Stomach (tissue), 8 donors: ENCODE measurements at regions not wholly inside any gene's neighbourhood (a gene's known extent, or its start where the extent isn't known, plus 50 kb on each side); places are given as distances from the start of the nearest gene placed in this dataset.
A peak's percentile ranks its signal among the peaks of the same experiment; 100 is the strongest.

Experiments
- DNase-seq, 2 donors: peaks; one replicate each; pipeline versions ENCODE4 v3.0.0 to v3.0.0-alpha.2; 2013 to 2019
- H3K27ac ChIP-seq, 5 donors: fragments of 200-600 bp in 4 of 5; sonication (generic) in 4 of 5; one replicate each; pipeline ENCODE4 v1.5.1; 2013 to 2019; ENCODE audit warnings: mild to moderate bottlenecking in 1 of 5, moderate library complexity in 1 of 5
- H3K27me3 ChIP-seq, 3 donors: fragments of 200-600 bp; sonication (generic); one replicate each; pipeline ENCODE4 v1.5.1; 2017 to 2019; ENCODE audit warnings: mixed run types in 1 of 3
- H3K36me3 ChIP-seq, 4 donors: fragments of 200-600 bp; sonication (generic); 1 replicate in 3 of 4; 2 replicates in 1 of 4; pipeline ENCODE4 v1.5.1; 2016 to 2019
- H3K4me1 ChIP-seq, 4 donors: fragments of 200-600 bp; sonication (generic); one replicate each; pipeline ENCODE4 v1.5.1; 2016 to 2019
- H3K4me3 ChIP-seq, 4 donors: fragments of 200-600 bp; sonication (generic) in 3 of 4; one replicate each; pipeline ENCODE4 v1.5.1; 2016 to 2019; ENCODE audit warnings: mild to moderate bottlenecking in 1 of 4
- H3K9me3 ChIP-seq, 4 donors: fragments of 200-600 bp; sonication (generic); one replicate each; pipeline ENCODE4 v1.5.1; 2016 to 2019
- CTCF ChIP-seq, 7 experiments: fragments of 450-650 bp in 4 of 7; fragments of 200-600 bp in 3 of 7; sonication (generic) in 3 of 7; IDR thresholded peaks; one replicate each; pipeline ENCODE4 v1.5.1; 2016 to 2019; ENCODE audit warnings: antibody characterized with exemption in 7 of 7, control low read depth in 2 of 7, mild to moderate bottlenecking in 1 of 7
- EP300 ChIP-seq: sonication (generic); formaldehyde crosslinking; IDR thresholded peaks from one replicate; pipeline ENCODE4 v1.6.1; 2017; ENCODE audit warnings: antibody characterized with exemption
- POLR2A ChIP-seq, 4 donors: fragments of 450-650 bp; IDR thresholded peaks; one replicate each; pipeline ENCODE4 v1.6.1; 2016; ENCODE audit warnings: antibody characterized with exemption in 4 of 4, control low read depth in 2 of 4, mild to moderate bottlenecking in 1 of 4, moderate library complexity in 1 of 4
- POLR2AphosphoS5 ChIP-seq, 3 donors: sonication (generic); formaldehyde crosslinking; IDR thresholded peaks; one replicate each; pipeline ENCODE4 v1.6.1; 2016; ENCODE audit warnings: antibody characterized with exemption in 3 of 3
- WGBS, 5 donors: extraction: QIAGEN DNeasy Blood & Tissue Kit in 3 of 5; methylation state at CpG; one replicate each; pipeline versions ENCODE4 v1.1.5 to v1.1.7; 2013 to 2018; 5-methylcytosine and 5-hydroxymethylcytosine counted together
- intact Hi-C: fragments of 100-400 bp; cut with DNase I; formaldehyde crosslinking; loops from one replicate; pipeline ENCODE4 v1.15.1; 2023; ENCODE audit warnings: low total_unique reads
- donor health status: healthy with polysubstance abuse.
- donor health status: Bipolar disorder and iron deficiency.
- donor health status: healthy.

GRCh38 chr17:33811004-33811760 is 443.9 kb upstream of the CCL2 start:
- peaks cover 0 to 7% (median 0%) of the 10 kb centered on the region in 3 donors for H3K27me3 ChIP-seq
- intact Hi-C loops, result no loop called here
- DNase-seq, result peak in 1 of 2 donors; percentile 5
- WGBS, 5 donors, result 41 to 54% (median 47%) methylated on average over 7 of the region's 7 CpGs
- H3K9me3 ChIP-seq, result no peaks in the 10 kb centered on the region
- TF ChIP-seq CTCF (IDR thresholded peaks at IDR 0.05) (no peak), POLR2AphosphoS5 (IDR thresholded peaks at IDR 0.05) (no peak), EP300 (no peak), POLR2A (IDR thresholded peaks at IDR 0.05) (no peak)
- H3K4me3 ChIP-seq, result no peak overlapping the region
- H3K4me1 ChIP-seq, result peaks cover 0 to 6% (median 0%) of the 10 kb centered on the region in 4 donors
- H3K36me3 ChIP-seq, result no peaks in the 10 kb centered on the region
- H3K27ac ChIP-seq, result peak overlapping the region in 3 of 5 donors; percentile 24 to 50 (median 35)

DNA sequence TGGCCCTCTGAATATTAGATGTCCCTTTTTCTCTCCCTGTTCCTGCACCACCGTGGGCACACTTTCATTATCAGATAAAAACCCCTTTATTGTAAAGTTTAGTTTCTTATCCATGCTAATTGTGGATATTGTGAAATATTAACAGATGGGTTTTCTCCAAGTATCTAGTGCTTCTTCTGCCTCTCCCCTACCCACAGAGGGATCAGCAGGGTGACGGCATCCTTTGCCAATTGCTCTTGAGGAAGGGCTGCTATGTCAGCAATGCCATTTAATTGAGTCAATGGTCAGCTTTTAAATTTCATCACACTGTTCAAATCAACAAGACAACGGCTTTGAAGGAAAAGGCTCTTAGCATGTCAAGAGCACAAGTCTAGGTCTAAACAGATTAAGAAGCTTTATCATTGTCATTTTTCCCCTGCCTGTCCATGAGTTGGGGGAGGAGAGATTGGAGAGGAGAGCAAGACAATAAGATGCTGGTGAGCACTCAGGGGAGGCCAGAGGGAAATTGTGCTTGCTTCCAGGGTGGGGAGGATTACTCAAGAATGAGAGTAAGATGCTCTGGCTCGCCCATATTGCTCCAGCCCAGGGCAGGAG is 443.0 kb upstream of the CCL2 start:
- no peak overlapping the region for H3K4me3 ChIP-seq
- H3K4me1 ChIP-seq, result peaks cover 0 to 6% (median 0%) of the 10 kb centered on the region in 4 donors
- DNase-seq, result no peak
- whole genome bisulfite sequencing, 5 donors, result 43 to 56% (median 48%) methylated on average over 4 of the region's 4 CpGs
- TF ChIP-seq POLR2A (IDR thresholded peaks at IDR 0.05) (no peak), POLR2AphosphoS5 (IDR thresholded peaks at IDR 0.05) (peak in 1 of 3 donors; percentile 4)
- no peaks in the 10 kb centered on the region for H3K36me3 ChIP-seq
- intact Hi-C loops, result no loop called here
- H3K27ac ChIP-seq, result peak overlapping the region in 3 of 5 donors; percentile 24 to 50 (median 35)
- H3K27me3 ChIP-seq, result peaks cover 0 to 14% (median 0%) of the 10 kb centered on the region in 3 donors
- H3K9me3 ChIP-seq, result no peaks in the 10 kb centered on the region

DNA sequence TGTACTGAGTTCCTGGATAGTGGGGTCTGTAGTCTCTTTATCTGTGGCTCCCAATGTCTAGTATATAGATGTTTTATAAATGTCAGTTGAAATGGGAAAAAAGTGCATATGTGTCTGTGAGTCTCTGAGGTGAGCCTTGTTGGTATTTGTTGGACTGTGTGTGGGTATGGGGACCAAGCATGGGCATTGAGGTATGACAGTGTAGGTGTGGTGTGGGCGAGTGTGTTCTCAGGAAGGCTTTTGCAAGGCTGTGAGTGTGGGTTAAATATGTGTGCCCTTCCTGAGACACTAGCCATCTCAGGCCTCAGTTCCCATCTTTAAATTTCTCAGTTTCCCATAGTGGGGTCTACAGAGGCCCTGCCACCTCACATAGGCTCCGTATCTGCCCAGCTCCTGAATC is 440.2 kb upstream of the CCL2 start:
- intact Hi-C loops, result no loop called here
- no peak for TF ChIP-seq POLR2AphosphoS5 (IDR thresholded peaks at IDR 0.05)
- TF ChIP-seq POLR2A (IDR thresholded peaks at IDR 0.05), result no peak
- TF ChIP-seq EP300, result no peak
- TF ChIP-seq CTCF (IDR thresholded peaks at IDR 0.05), result no peak
- no peak for DNase-seq
- Histone ChIP-seq H3K36me3 (no peaks in the 10 kb centered on the region), H3K27me3 (peaks cover 0 to 30% (median 0%) of the 10 kb centered on the region in 3 donors), H3K4me1 (peaks cover 0 to 6% (median 0%) of the 10 kb centered on the region in 4 donors), H3K27ac (no peak overlapping the region), H3K4me3 (no peak overlapping the region), H3K9me3 (no peaks in the 10 kb centered on the region)
- WGBS, 5 donors, result 62 to 74% (median 64%) methylated on average over 2 of the region's 2 CpGs

DNA sequence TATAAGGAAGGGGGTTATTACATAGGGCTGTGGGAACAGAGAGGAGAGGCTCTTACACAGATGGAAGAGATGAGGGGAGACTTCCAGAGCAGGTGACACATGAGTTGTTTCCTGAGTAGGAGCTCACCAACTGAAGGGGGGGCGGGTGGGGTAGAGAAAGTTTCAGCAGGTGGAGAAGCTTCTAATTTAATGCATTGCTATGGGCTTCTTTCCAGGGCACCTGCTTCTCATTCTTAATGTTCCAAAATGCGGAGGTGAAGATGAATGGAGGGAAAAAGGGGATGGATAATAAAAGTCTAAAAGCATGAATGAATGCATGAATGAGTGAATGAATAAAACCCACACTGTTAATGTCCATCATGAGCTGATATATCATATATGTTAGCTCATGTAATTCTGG is 439.0 kb upstream of the CCL2 start:
- intact Hi-C loops, result no loop called here
- Histone ChIP-seq H3K9me3 (no peaks in the 10 kb centered on the region), H3K27ac (no peak overlapping the region), H3K36me3 (no peaks in the 10 kb centered on the region), H3K4me3 (no peak overlapping the region), H3K27me3 (peaks cover 0 to 30% (median 0%) of the 10 kb centered on the region in 3 donors), H3K4me1 (peaks cover 0 to 6% (median 0%) of the 10 kb centered on the region in 4 donors)
- DNase-seq, result no peak
- TF ChIP-seq EP300 (no peak), POLR2AphosphoS5 (IDR thresholded peaks at IDR 0.05) (no peak), POLR2A (IDR thresholded peaks at IDR 0.05) (no peak), CTCF (IDR thresholded peaks at IDR 0.05) (no peak)
- 51 to 73% (median 67%) methylated on average over 2 of the region's 2 CpGs for WGBS, 5 donors
